K562 (cell line): ENCODE measurements at regions not wholly inside any gene's neighbourhood (a gene's known extent, or its start where the extent isn't known, plus 50 kb on each side); places are given as distances from the start of the nearest gene placed in this dataset.

Experiments used
- ATAC-seq: fragments of 200-7000 bp; cut with Tn5 transposase; 3 replicates; pipeline ENCODE4 v1.9.1; 2020; ENCODE audit warnings: moderate library complexity
- BruUV-seq: library from RNA; stranded (reverse); fragments of 400-500 nt; replicated peaks from 2 replicates; lab custom pipeline; 2021; lab: Mats Ljungman, UMichigan
- CTCF ChIA-PET: fragments of 300-600 bp; formaldehyde crosslinking; extraction: SDS; loops from one replicate; lab custom pipeline; 2021; ENCODE audit warnings: low intra/inter-chr PET ratio; lab: Yijun Ruan, JAX
- POLR2A ChIA-PET: fragments of 300-600, 350-650 bp; sonication (Branson Sonifier 250); formaldehyde crosslinking; extraction: SDS; loops from one replicate; lab custom pipeline; 2021; ENCODE audit warnings: antibody characterized with exemption, inconsistent platforms; lab: Yijun Ruan, JAX
- DNase-seq, 4 experiments: peaks; one replicate each; pipeline versions ENCODE4 v3.0.0 to v3.0.0-alpha.2; 2011 to 2018; ENCODE audit warnings: low spot score in 3 of 4, mixed read lengths in 3 of 4; ENCODE audit errors: extremely low read depth in 1 of 4
- FAIRE-seq: peaks from 2 replicates; lab custom pipeline; 2011; peaks lifted over from hg19 to GRCh38; lab: Jason Lieb, UNC
- H2AFZ ChIP-seq: 2 replicates; pipeline ENCODE4 v1.6.0; 2011; ENCODE audit warnings: low read depth, low read length, control low read depth, inconsistent platforms
- H3K27ac ChIP-seq: fragments of 200-600 bp; 3 replicates; pipeline ENCODE4 v1.8.0; 2011; ENCODE audit warnings: low read depth, mild to moderate bottlenecking, control low read depth, inconsistent platforms, low read length, moderate library complexity, mixed read lengths; ENCODE audit errors: extremely low read depth
- H3K27me3 ChIP-seq, 2 experiments: fragments of 300-600 bp in 1 of 2; 2 replicates in 1 of 2; 3 replicates in 1 of 2; pipeline versions ENCODE4 v1.6.0 to v1.8.0; 2011; ENCODE audit warnings: inconsistent platforms in 2 of 2, low read length in 2 of 2, mild to moderate bottlenecking in 1 of 2, mixed read lengths in 1 of 2, moderate library complexity in 1 of 2; ENCODE audit not compliant: control insufficient read depth in 2 of 2, insufficient read depth in 2 of 2
- H3K36me3 ChIP-seq: fragments of 300-600 bp; 3 replicates; pipeline ENCODE4 v1.8.0; 2011; ENCODE audit warnings: mild to moderate bottlenecking, low read length, inconsistent platforms; ENCODE audit not compliant: control insufficient read depth, insufficient read depth
- H3K4me1 ChIP-seq, 2 experiments: fragments of 200-600 bp in 1 of 2; replicated peaks in 1 of 2; 2 replicates in 1 of 2; 3 replicates in 1 of 2; pipeline versions ENCODE4 v1.5.1 to v1.8.0; 2011; ENCODE audit warnings: inconsistent platforms in 2 of 2, low read length in 2 of 2, mild to moderate bottlenecking in 1 of 2, mixed read lengths in 1 of 2, moderate library complexity in 1 of 2; ENCODE audit not compliant: control insufficient read depth in 2 of 2, insufficient read depth in 2 of 2
- H3K4me2 ChIP-seq: 2 replicates; pipeline ENCODE4 v1.6.1; 2011; ENCODE audit warnings: low read length, control low read depth, inconsistent platforms, mixed read lengths; ENCODE audit not compliant: insufficient read depth
- H3K4me3 ChIP-seq: fragments of 200-600 bp; sonication (generic), shearing (Covaris generic); 2 replicates; pipeline ENCODE4 v1.5.1; 2016; ENCODE audit warnings: control low read depth, inconsistent platforms
- H3K79me2 ChIP-seq: fragments of 200-600 bp; 3 replicates; pipeline ENCODE4 v1.8.0; 2011; ENCODE audit warnings: low read length, inconsistent platforms; ENCODE audit not compliant: control insufficient read depth, insufficient read depth
- H3K9ac ChIP-seq, 2 experiments: 2 replicates each; pipeline versions ENCODE4 v1.6.0 to v1.6.1; 2011; ENCODE audit warnings: low read depth in 2 of 2, low read length in 2 of 2, control low read depth in 1 of 2, inconsistent platforms in 1 of 2, mild to moderate bottlenecking in 1 of 2, mixed read lengths in 1 of 2; ENCODE audit not compliant: insufficient read depth in 1 of 2
- H3K9me1 ChIP-seq: one replicate; pipeline ENCODE4 v1.6.0; 2011; ENCODE audit warnings: inconsistent platforms, mild to moderate bottlenecking, low read length, moderate library complexity; ENCODE audit not compliant: control insufficient read depth, insufficient read depth
- H3K9me3 ChIP-seq: replicated peaks from 2 replicates; pipeline ENCODE4 v1.5.1; 2011; ENCODE audit warnings: low read depth, low read length, inconsistent platforms; ENCODE audit not compliant: control insufficient read depth, insufficient read depth
- H4K20me1 ChIP-seq: replicated peaks from 2 replicates; pipeline ENCODE4 v1.6.1; 2011; ENCODE audit warnings: low read length, inconsistent platforms, mixed read lengths; ENCODE audit not compliant: control insufficient read depth, insufficient read depth
- BRCA1 ChIP-seq, 2 experiments: fragments of 450-650 bp in 1 of 2; sonication (generic) in 1 of 2; formaldehyde crosslinking in 1 of 2; IDR thresholded peaks; 2 replicates each; pipeline versions ENCODE4 v1.5.0 to v1.6.1; 2017 to 2020; ENCODE audit warnings: mild to moderate bottlenecking in 1 of 2, missing genetic modification reagents in 1 of 2
- CC2D1A ChIP-seq: fragments of 450-650 bp; IDR thresholded peaks from 2 replicates; pipeline ENCODE4 v1.6.1; 2017; ENCODE audit warnings: mild to moderate bottlenecking
- DACH1 ChIP-seq: fragments of 450-650 bp; IDR thresholded peaks from 2 replicates; pipeline ENCODE4 v1.6.1; 2018; ENCODE audit not compliant: partially characterized antibody
- E2F5 ChIP-seq: sonication (generic); formaldehyde crosslinking; IDR thresholded peaks from 2 replicates; pipeline ENCODE4 v1.8.0; 2022; ENCODE audit warnings: mild to moderate bottlenecking, missing genetic modification reagents
- EP300 ChIP-seq: IDR thresholded peaks from 2 replicates; pipeline ENCODE4 v1.6.1; 2012; ENCODE audit warnings: low read length, improper control_type of control experiment
- HLTF ChIP-seq: fragments of 450-650 bp; IDR thresholded peaks from 2 replicates; pipeline ENCODE4 v1.6.1; 2016
- NR3C1 ChIP-seq: sonication (generic); formaldehyde crosslinking; IDR thresholded peaks from 2 replicates; pipeline ENCODE4 v1.8.1; 2022; ENCODE audit warnings: missing genetic modification reagents
- TSC22D4 ChIP-seq: fragments of 450-650 bp; IDR thresholded peaks from 2 replicates; pipeline ENCODE4 v1.6.1; 2016; ENCODE audit warnings: missing genetic modification characterization, missing biosample characterization, control low read depth
- ZC3H11A ChIP-seq: IDR thresholded peaks from 2 replicates; pipeline ENCODE4 v1.6.1; 2012; ENCODE audit warnings: low read depth, low read length, improper control_type of control experiment
- ZFPM2 ChIP-seq: fragments of 250-450 bp; sonication (Bioruptor Pico); IDR thresholded peaks from 2 replicates; pipeline ENCODE4 v1.5.1; 2022; ENCODE audit warnings: mild to moderate bottlenecking
- ZNF174 ChIP-seq: fragments of 250-450 bp; sonication (Bioruptor Pico); IDR thresholded peaks from 2 replicates; pipeline ENCODE4 v1.4.0; 2020; ENCODE audit warnings: mild to moderate bottlenecking
- ZNF197 ChIP-seq: fragments of 200-800 bp; sonication (Bioruptor generic); IDR thresholded peaks from 2 replicates; pipeline ENCODE4 v1.6.1; 2016; ENCODE audit warnings: low read depth, missing genetic modification characterization, missing compliant biosample characterization
- ZNF224 ChIP-seq: sonication (generic); formaldehyde crosslinking; IDR thresholded peaks from 2 replicates; pipeline ENCODE4 v1.8.0; 2022; ENCODE audit warnings: mild to moderate bottlenecking, missing genetic modification reagents
- WGBS: fragments of 100-300 bp; shearing (Covaris generic); methylation state at CpG from one replicate; pipeline ENCODE4 v1.1.6; 2016; ENCODE audit warnings: low coverage, mixed read lengths; ENCODE audit not compliant: insufficient coverage; ENCODE audit errors: missing lambda C conversion rate; 5-methylcytosine and 5-hydroxymethylcytosine counted together
- in situ Hi-C: fragments of 300-500 bp; cut with MboI; formaldehyde crosslinking; loops from 4 replicates; pipeline ENCODE4 v1.15.0; 2018; ENCODE audit warnings: inconsistent platforms, mixed read lengths
- intact Hi-C: fragments of 100-400 bp; cut with micrococcal nuclease; formaldehyde crosslinking; loops from 2 replicates; pipeline ENCODE4 v1.14.2; 2022

- DNase-seq: no peak
- in situ Hi-C loops (no loop called here), intact Hi-C loops (no loop called here)
- WGBS: 82% methylated on average over 3 of the region's 3 CpGs
- Histone ChIP-seq H3K4me3 (no peak overlapping the region), H3K9me1 (no peaks in the 10 kb centered on the region), H3K27ac (no peak overlapping the region), H3K4me1 (peaks cover 0 to 17% of the 10 kb centered on the region in 2 experiments; a peak in 4 of 5 replicates), H3K36me3 (no peaks in the 10 kb centered on the region), H3K27me3 (no peaks in the 10 kb centered on the region), H4K20me1 (no peaks in the 10 kb centered on the region), H3K9ac (no peak overlapping the region), H3K4me2 (no peak overlapping the region), H3K79me2 (no peaks in the 10 kb centered on the region), H2AFZ (no peak overlapping the region), H3K9me3 (no peaks in the 10 kb centered on the region)
- no TSS peak for BruUV-seq
- ChIA-PET POLR2A (no interaction called here), CTCF (no interaction called here)
- ATAC-seq: no peak
- TF ChIP-seq TSC22D4 (tag) (no peak), EP300 (no peak), ZFPM2 (CRISPR knock-in tag) (no peak), DACH1 (no peak), ZNF197 (CRISPR knock-in tag) (no peak), NR3C1 (CRISPR knock-in tag) (no peak), ZC3H11A (no peak), E2F5 (CRISPR knock-in tag) (no peak), ZNF174 (CRISPR knock-in tag) (no peak), ZNF224 (no peak), HLTF (no peak), BRCA1 (IDR thresholded peaks at IDR 0.05) (no peak), BRCA1 (CRISPR knock-in tag; IDR thresholded peaks at IDR 0.05) (no peak), CC2D1A (no peak)
- no peak for FAIRE-seq
Measured at GRCh38 chr15:96230526-96231181, 99.8 kb upstream of the NR2F2 start.
